ENCODE measurements at regions not wholly inside any gene's neighbourhood (a gene's known extent, or its start where the extent isn't known, plus 50 kb on each side); places are given as distances from the start of the nearest gene placed in this dataset.
A peak's percentile ranks its signal among the peaks of the same experiment; 100 is the strongest.
"Not testable (repeated sequence)": the region's sequence is repeated elsewhere in the genome, so short reads cannot be mapped to it uniquely, and the experiment has no call there.

- in situ Hi-C loops (cut with HindIII; ENCODE audit: low pct_unique_long_range_greater_than_20kb, low sequenced_read_pairs): no loop called here
- DNase-seq (ENCODE audit: low read depth, low spot score): no peak
These were observed 154.5 kb downstream of the ZNF621 start for GRCh38 chr3:40679290-40679689.

- in situ Hi-C loops (cut with HindIII; ENCODE audit: low pct_unique_long_range_greater_than_20kb, low sequenced_read_pairs): no loop called here
- no peak for DNase-seq (ENCODE audit: low read depth, low spot score)
These were observed 156.2 kb downstream of the ZNF621 start for GRCh38 chr3:40680685-40681657.

- in situ Hi-C loops (cut with HindIII; ENCODE audit: low pct_unique_long_range_greater_than_20kb, low sequenced_read_pairs): no loop called here
- DNase-seq (ENCODE audit: low read depth, low spot score): no peak
These were observed 156.9 kb downstream of the ZNF621 start for GRCh38 chr3:40681658-40682055.

GRCh38 chr3:40689837-40690236 is 165.1 kb downstream of the ZNF621 start:
- in situ Hi-C loops (cut with HindIII; ENCODE audit: low pct_unique_long_range_greater_than_20kb, low sequenced_read_pairs): no loop called here

GRCh38 chr3:40690749-40691451 is 166.1 kb downstream of the ZNF621 start:
- in situ Hi-C loops (cut with HindIII; ENCODE audit: low pct_unique_long_range_greater_than_20kb, low sequenced_read_pairs): no loop called here
- DNase-seq (ENCODE audit: low read depth, low spot score): no peak

More at GRCh38 chr3:40689837-40690236, 165.1 kb downstream of the ZNF621 start:
- no peak for DNase-seq (ENCODE audit: low read depth, low spot score)

- DNase-seq (ENCODE audit: low read depth, low spot score): peak; percentile 97
- in situ Hi-C loops (cut with HindIII; ENCODE audit: low pct_unique_long_range_greater_than_20kb, low sequenced_read_pairs): no loop called here
These were observed 166.7 kb downstream of the ZNF621 start for GRCh38 chr3:40691452-40691861.

- DNase-seq (ENCODE audit: low read depth, low spot score): no peak
- in situ Hi-C loops (cut with HindIII; ENCODE audit: low pct_unique_long_range_greater_than_20kb, low sequenced_read_pairs): no loop called here
These were observed 171.1 kb downstream of the ZNF621 start for GRCh38 chr3:40695848-40696247.

- in situ Hi-C loops (cut with HindIII; ENCODE audit: low pct_unique_long_range_greater_than_20kb, low sequenced_read_pairs): not testable (repeated sequence)
These were observed 173.9 kb downstream of the ZNF621 start for GRCh38 chr3:40698611-40699010.

GRCh38 chr3:40701016-40701588 is 176.3 kb downstream of the ZNF621 start:
- no peak for DNase-seq (ENCODE audit: low read depth, low spot score)
- in situ Hi-C loops (cut with HindIII; ENCODE audit: low pct_unique_long_range_greater_than_20kb, low sequenced_read_pairs): no loop called here

More at GRCh38 chr3:40698611-40699010, 173.9 kb downstream of the ZNF621 start:
- not testable (repeated sequence) for DNase-seq (ENCODE audit: low read depth, low spot score)

- DNase-seq (ENCODE audit: low read depth, low spot score): no peak
- in situ Hi-C loops (cut with HindIII; ENCODE audit: low pct_unique_long_range_greater_than_20kb, low sequenced_read_pairs): no loop called here
These were observed 179.5 kb downstream of the ZNF621 start for GRCh38 chr3:40704224-40704623.

GRCh38 chr3:40705663-40706062 is 180.9 kb downstream of the ZNF621 start:
- no peak for DNase-seq (ENCODE audit: low read depth, low spot score)

GRCh38 chr3:40713306-40713705 is 188.5 kb downstream of the ZNF621 start:
- in situ Hi-C loops (cut with HindIII; ENCODE audit: low pct_unique_long_range_greater_than_20kb, low sequenced_read_pairs): no loop called here
- DNase-seq (ENCODE audit: low read depth, low spot score): no peak

More at GRCh38 chr3:40705663-40706062, 180.9 kb downstream of the ZNF621 start:
- in situ Hi-C loops (cut with HindIII; ENCODE audit: low pct_unique_long_range_greater_than_20kb, low sequenced_read_pairs): no loop called here

- in situ Hi-C loops (cut with HindIII; ENCODE audit: low pct_unique_long_range_greater_than_20kb, low sequenced_read_pairs): no loop called here
- DNase-seq (ENCODE audit: low read depth, low spot score): no peak
These were observed 189.0 kb downstream of the ZNF621 start for GRCh38 chr3:40713795-40714194.

- DNase-seq (ENCODE audit: low read depth, low spot score): no peak
- in situ Hi-C loops (cut with HindIII; ENCODE audit: low pct_unique_long_range_greater_than_20kb, low sequenced_read_pairs): no loop called here
These were observed 190.1 kb downstream of the ZNF621 start for GRCh38 chr3:40714771-40715345.

GRCh38 chr3:40715551-40715950 is 190.8 kb downstream of the ZNF621 start:
- DNase-seq (ENCODE audit: low read depth, low spot score): no peak
- in situ Hi-C loops (cut with HindIII; ENCODE audit: low pct_unique_long_range_greater_than_20kb, low sequenced_read_pairs): no loop called here

GRCh38 chr3:40717471-40717870 is 192.7 kb downstream of the ZNF621 start:
- in situ Hi-C loops (cut with HindIII; ENCODE audit: low pct_unique_long_range_greater_than_20kb, low sequenced_read_pairs): no loop called here
- no peak for DNase-seq (ENCODE audit: low read depth, low spot score)

- DNase-seq (ENCODE audit: low read depth, low spot score): no peak
- in situ Hi-C loops (cut with HindIII; ENCODE audit: low pct_unique_long_range_greater_than_20kb, low sequenced_read_pairs): no loop called here
These were observed 193.4 kb downstream of the ZNF621 start for GRCh38 chr3:40718209-40718608.

GRCh38 chr3:40718681-40719080 is 193.9 kb downstream of the ZNF621 start:
- in situ Hi-C loops (cut with HindIII; ENCODE audit: low pct_unique_long_range_greater_than_20kb, low sequenced_read_pairs): no loop called here
- DNase-seq (ENCODE audit: low read depth, low spot score): no peak
